Osteocyte (in vitro differentiated cells): ENCODE measurements at regions not wholly inside any gene's neighbourhood (a gene's known extent, or its start where the extent isn't known, plus 50 kb on each side); places are given as distances from the start of the nearest gene placed in this dataset.

ENCODE experiments used
- DNase-seq: peaks from one replicate; pipeline ENCODE4 v3.0.0; 2021; ENCODE audit warnings: mixed read lengths; ENCODE audit not compliant: unreplicated experiment; ENCODE audit errors: extremely low spot score
- H3K27ac Mint-ChIP-seq: one replicate; pipeline ENCODE4 v1.8.0; 2021; ENCODE audit warnings: mild to moderate bottlenecking, mixed read lengths; ENCODE audit not compliant: unreplicated experiment
- H3K27me3 Mint-ChIP-seq: one replicate; pipeline ENCODE4 v1.8.0; 2021; ENCODE audit warnings: mixed read lengths; ENCODE audit not compliant: unreplicated experiment
- H3K36me3 Mint-ChIP-seq: one replicate; pipeline ENCODE4 v1.8.0; 2021; ENCODE audit warnings: mixed read lengths; ENCODE audit not compliant: unreplicated experiment
- H3K4me1 Mint-ChIP-seq: one replicate; pipeline ENCODE4 v1.8.0; 2021; ENCODE audit warnings: mixed read lengths; ENCODE audit not compliant: unreplicated experiment
- H3K4me3 Mint-ChIP-seq: one replicate; pipeline ENCODE4 v1.8.0; 2021; ENCODE audit warnings: mild to moderate bottlenecking, moderate library complexity, mixed read lengths; ENCODE audit not compliant: unreplicated experiment
- H3K9me3 Mint-ChIP-seq: one replicate; pipeline ENCODE4 v1.8.0; 2021; ENCODE audit warnings: mixed read lengths; ENCODE audit not compliant: unreplicated experiment
- CTCF ChIP-seq: fragments of 200-600 bp; sonication (generic); IDR thresholded peaks from 2 replicates; pipeline ENCODE4 v1.5.0; 2021; ENCODE audit warnings: antibody characterized with exemption, mild to moderate bottlenecking, moderate library complexity

DNA sequence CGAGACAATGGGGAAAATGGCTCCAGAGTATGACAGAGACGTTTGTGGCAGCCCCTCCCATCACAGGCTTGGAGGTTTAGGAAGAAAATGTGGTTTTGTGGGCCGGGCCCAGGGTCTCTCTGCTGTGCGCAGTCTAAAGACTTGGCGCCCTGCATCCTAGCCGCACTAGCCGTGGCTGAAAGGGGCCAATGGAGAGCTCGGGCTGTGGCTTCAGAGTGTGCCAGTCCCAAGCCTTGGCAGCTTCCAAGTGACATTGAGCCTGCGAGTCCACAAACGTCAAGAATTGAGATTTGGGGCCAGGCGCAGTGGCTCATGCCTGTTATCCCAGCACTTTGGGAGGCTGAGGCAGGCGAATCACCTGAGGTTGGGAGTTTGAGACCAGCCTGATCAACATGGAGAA, 513.1 kb downstream of the PCDH17 start:
- no peak for DNase-seq
- H3K4me3 Mint-ChIP-seq = no peak overlapping the region
- no peaks in the 10 kb centered on the region for H3K27me3 Mint-ChIP-seq
- peaks cover 12% of the 10 kb centered on the region for H3K9me3 Mint-ChIP-seq
- H3K4me1 Mint-ChIP-seq = no peaks in the 10 kb centered on the region
- H3K27ac Mint-ChIP-seq = no peak overlapping the region
- H3K36me3 Mint-ChIP-seq = no peaks in the 10 kb centered on the region
- no peak for TF ChIP-seq CTCF

DNA sequence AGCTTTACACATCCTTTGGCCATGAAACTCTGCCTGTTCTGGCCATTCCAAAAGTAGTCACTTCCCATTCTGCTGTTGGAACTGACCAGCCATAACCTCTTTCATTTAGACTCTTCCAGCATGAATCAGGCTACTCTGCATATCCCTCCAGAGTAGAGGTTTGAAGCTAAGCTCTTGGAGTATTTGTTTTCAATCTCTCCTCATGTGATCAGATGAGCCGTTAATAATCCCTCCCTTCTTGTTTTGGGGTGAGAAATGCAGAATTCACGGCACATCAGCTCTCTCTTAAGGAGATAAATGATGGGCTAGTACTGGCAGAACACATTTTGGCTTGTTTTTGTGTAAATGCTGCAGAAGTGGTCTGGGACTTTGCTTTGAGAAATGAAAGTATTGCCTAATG, 519.9 kb downstream of the PCDH17 start:
- Mint-ChIP-seq H3K4me3 (no peak overlapping the region), H3K4me1 (no peaks in the 10 kb centered on the region), H3K9me3 (peaks cover 4% of the 10 kb centered on the region), H3K36me3 (no peaks in the 10 kb centered on the region), H3K27ac (no peak overlapping the region), H3K27me3 (no peaks in the 10 kb centered on the region)
- no peak for TF ChIP-seq CTCF
- DNase-seq = no peak

DNA sequence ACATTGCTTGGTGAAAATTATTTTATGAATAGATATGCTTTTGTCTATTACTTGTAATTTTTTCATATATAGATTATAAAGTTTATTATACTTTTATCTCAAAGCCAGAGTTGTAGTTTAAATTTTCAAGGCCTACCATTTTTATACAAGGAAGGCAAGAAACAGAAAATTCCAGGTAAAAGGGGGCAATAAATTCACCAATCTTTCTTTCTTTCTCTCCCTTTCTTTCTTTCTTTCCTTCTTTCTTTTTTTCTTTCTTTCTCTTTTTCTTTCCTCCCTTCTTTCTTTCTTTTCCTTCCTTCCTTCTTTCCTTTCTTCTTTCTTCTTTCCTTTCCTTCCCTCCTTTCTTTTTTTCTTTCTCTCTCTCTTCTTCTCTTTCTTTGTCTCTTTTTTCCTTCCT, 529.4 kb downstream of the PCDH17 start:
- Mint-ChIP-seq H3K36me3 (no peaks in the 10 kb centered on the region), H3K4me1 (no peaks in the 10 kb centered on the region), H3K4me3 (no peak overlapping the region), H3K27ac (no peak overlapping the region), H3K9me3 (no peaks in the 10 kb centered on the region), H3K27me3 (no peaks in the 10 kb centered on the region)
- no peak for TF ChIP-seq CTCF
- DNase-seq = no peak

DNA sequence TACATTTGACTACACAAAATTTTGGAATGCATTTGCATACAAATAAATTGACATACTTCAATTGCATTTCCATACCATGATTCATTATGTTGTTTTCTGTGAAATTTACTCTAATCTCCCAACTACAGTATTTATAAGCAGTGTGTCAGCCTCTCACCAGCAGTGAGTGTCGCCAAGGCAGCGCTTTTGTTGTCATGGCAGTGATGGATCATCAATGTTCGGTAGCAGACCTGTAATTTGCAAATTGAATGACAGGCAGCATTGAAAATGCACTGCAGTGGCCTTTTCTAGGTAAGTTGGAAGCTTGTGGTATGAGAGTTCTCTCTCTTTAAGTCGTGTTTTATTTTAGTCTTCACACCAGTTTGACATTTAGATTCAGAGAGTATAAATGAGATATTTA, 534.1 kb downstream of the PCDH17 start:
- no peak for TF ChIP-seq CTCF
- Mint-ChIP-seq H3K27me3 (no peaks in the 10 kb centered on the region), H3K4me3 (no peak overlapping the region)

DNA sequence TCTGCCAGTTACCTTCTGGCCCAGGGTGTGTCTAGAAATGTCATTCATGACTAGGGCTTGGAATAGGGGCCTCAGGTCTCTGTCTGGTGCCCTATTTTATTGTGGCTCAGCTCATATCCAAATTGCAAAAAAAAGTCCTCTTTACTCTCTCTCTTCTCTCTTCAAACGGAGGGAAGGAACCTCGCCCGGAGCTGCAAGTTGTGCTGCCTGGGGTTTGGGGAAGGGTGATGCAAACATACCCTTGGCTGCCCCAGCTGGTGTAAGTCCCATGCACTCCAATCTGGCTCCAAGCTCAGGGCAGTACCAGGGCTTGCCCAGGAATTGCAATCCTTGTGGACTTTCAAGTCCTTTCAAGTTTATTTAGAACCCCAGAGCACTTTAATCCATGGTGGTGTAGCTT, 549.6 kb downstream of the PCDH17 start:
- Mint-ChIP-seq H3K36me3 (no peaks in the 10 kb centered on the region), H3K4me3 (no peak overlapping the region), H3K9me3 (peaks cover 36% of the 10 kb centered on the region), H3K27me3 (no peaks in the 10 kb centered on the region), H3K4me1 (no peaks in the 10 kb centered on the region), H3K27ac (no peak overlapping the region)
- no peak for DNase-seq
- no peak for TF ChIP-seq CTCF

More for the DNA sequence above, 534.1 kb downstream of the PCDH17 start:
- H3K4me1 Mint-ChIP-seq = no peaks in the 10 kb centered on the region
- no peaks in the 10 kb centered on the region for H3K36me3 Mint-ChIP-seq
- H3K27ac Mint-ChIP-seq = no peak overlapping the region
- DNase-seq = no peak
- no peaks in the 10 kb centered on the region for H3K9me3 Mint-ChIP-seq
